ENCODE measurements at regions not wholly inside any gene's neighbourhood (a gene's known extent, or its start where the extent isn't known, plus 50 kb on each side); places are given as distances from the start of the nearest gene placed in this dataset.

DNA sequence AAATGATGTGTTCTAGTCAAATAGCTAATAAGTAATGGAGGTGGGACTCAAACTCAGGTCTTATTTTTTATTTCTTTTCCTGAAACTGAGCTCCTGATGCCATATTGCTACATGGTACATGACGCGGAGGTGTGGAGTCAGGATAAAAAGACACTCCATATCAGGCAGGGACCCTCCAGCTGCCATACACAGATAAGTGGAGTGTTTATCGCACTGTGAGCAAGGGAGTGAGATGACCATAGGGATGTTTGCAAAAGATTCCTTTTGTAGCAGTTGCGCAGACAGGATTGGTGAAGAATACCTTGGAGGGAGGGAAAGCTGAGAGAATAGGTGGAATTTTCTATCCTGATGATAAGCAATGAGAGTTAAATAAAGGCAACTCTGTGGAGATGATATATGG lies 657.2 kb downstream of the RNF144A start:
- no peak for DNase-seq (ENCODE audit: extremely low read depth in 1 of 2, low read depth in 1 of 2)

- no peak for DNase-seq (ENCODE audit: extremely low read depth in 1 of 2, low read depth in 1 of 2)
Observed at GRCh38 chr2:7577769-7578168, 660.6 kb downstream of the RNF144A start.

GRCh38 chr2:7584017-7584416 lies 666.8 kb downstream of the RNF144A start:
- DNase-seq (ENCODE audit: extremely low read depth in 1 of 2, low read depth in 1 of 2) = no peak

DNA sequence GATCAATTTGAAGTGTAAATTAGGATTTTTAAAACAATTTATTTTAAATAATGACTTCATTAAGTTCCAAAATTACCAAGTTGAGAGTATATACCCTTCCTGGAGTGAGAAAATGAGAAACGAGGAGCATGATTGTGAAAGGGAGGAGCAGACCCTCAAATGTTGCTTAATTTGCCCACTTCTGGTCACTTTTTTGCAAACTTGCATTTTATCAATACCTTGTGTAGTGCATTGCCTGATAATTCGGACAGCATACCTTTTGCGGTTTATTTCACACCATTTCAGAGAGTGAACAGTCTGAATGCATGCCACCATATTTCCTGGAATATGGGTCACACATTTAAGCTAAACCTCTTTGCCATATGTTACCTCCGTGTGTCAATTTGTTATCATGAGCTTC lies 669.7 kb downstream of the RNF144A start:
- DNase-seq (ENCODE audit: extremely low read depth in 1 of 2, low read depth in 1 of 2) = no peak

- DNase-seq (ENCODE audit: extremely low read depth in 1 of 2, low read depth in 1 of 2) = no peak
Observed at GRCh38 chr2:7588295-7588694, 671.1 kb downstream of the RNF144A start.

- no peak for DNase-seq (ENCODE audit: extremely low read depth in 1 of 2, low read depth in 1 of 2)
Observed at GRCh38 chr2:7592618-7593140, 675.5 kb downstream of the RNF144A start.

GRCh38 chr2:7593360-7593759 lies 676.1 kb downstream of the RNF144A start:
- DNase-seq (ENCODE audit: extremely low read depth in 1 of 2, low read depth in 1 of 2) = no peak

DNA sequence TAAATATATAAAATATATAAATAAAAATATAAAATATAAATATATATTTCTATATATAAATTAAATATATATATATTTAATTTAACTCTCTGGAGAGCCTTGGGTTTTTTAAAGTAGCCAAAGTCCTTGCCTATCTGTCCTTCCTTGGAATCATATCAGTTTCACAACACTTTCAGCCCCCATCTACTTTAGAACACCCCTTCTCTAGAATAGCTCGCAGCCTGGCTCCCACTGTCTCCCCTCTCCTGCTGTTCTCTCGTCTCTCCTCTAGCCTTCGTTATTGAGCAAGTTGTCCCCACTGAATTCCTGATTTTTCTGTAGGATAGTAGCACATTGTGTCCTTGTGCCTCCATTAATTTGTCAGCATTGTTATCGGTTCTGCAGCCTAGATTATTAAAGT lies 677.0 kb downstream of the RNF144A start:
- no peak for DNase-seq (ENCODE audit: extremely low read depth in 1 of 2, low read depth in 1 of 2)

DNA sequence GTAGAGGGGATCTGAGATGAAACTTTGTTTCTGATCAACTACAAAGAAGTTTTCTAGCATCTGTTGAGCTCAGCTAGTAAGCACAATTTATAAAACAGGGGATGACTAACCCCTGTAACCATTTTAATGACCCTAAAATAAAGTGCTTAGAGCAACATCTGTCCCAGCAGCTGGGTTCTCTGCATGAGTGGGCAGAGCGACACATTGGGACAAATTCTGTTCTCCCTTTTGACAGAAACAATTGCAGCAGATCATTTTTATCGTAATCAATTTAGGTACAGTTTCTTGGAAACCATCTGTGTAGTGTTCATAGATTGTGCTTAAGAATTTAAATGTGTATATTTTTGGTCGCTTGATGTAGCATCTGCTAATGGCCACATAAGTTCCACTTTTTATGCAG lies 678.0 kb downstream of the RNF144A start:
- DNase-seq (ENCODE audit: extremely low read depth in 1 of 2, low read depth in 1 of 2) = no peak

DNA sequence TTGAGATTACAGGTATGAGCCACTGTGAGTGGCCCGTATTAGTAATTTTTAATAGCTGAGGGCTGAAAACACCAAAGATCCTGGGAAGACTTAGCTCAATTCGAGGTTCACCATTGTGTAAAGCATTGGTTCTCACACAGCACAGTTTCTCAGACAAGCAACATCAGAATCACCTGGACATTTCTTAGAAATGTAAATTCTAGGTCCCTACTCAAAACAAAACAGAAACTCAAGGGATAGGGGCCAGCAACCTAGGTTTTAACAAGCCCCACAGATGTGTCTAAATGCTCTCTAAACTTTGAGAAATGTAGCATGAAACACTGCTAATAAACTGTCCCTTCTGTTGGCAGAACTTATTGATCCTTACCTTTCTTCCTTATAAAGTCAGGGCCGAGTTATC lies 681.2 kb downstream of the RNF144A start:
- no peak for DNase-seq (ENCODE audit: extremely low read depth in 1 of 2, low read depth in 1 of 2)

- DNase-seq (ENCODE audit: extremely low read depth in 1 of 2, low read depth in 1 of 2) = no peak
Observed at GRCh38 chr2:7599462-7600258, 682.4 kb downstream of the RNF144A start.

- DNase-seq (ENCODE audit: extremely low read depth in 1 of 2, low read depth in 1 of 2) = no peak
Observed at GRCh38 chr2:7601990-7602389, 684.8 kb downstream of the RNF144A start.

GRCh38 chr2:7604456-7604855 lies 687.2 kb downstream of the RNF144A start:
- DNase-seq (ENCODE audit: extremely low read depth in 1 of 2, low read depth in 1 of 2) = no peak

DNA sequence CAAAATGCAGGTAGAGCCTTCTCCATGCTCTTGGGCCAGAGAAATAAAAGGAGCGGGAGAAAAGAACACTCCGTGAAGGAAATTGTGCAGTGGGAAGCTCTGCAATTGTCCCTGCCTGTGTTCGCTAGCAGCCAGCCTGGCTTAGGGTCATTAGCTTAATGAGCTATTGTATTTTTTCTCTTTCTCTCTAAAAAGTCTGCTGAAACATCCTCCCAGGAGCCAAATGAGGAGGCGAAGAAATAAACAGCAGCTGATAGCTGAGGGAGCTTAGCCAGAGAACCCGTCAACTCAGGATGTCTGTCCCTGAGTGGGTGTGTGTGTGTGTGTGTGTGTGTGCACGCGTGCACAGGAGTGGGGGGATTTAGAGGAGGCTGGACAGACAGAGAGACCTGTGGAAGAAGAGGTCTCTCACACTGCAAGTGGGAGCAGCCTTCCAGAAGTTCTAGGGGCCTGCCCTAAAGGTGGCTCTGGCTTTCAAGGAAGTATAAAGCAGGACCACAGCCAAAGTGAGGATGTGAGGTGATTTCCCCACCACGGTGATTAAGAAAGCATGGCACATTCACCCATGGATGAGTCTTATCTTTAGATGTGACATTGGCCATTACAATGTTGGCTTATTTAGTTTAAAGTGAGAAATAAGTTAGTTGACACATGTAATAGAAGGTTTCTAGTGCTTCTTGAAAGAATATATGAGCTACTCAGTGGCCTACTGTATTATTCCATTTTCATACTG lies 690.4 kb downstream of the RNF144A start:
- no peak for DNase-seq (ENCODE audit: extremely low read depth in 1 of 2, low read depth in 1 of 2)

DNA sequence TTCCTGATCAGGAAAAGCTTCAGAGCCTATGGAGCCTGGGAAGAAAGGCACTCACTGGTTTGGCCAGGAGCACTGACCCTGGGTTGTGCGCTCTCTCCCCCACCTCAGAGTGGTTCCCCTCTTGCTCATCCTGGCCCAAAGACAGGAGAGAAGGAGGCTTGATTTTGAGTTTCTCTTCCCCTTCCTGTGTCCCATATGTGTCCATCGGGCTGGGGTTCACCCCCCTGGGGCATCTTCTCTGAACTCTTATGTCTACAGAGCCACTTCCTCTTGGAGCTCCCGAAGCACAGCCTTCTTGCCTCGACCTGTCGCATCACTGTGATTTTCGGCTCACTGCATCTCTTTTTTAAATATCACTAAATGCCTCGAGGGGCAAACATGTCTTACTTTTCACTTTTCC lies 692.3 kb downstream of the RNF144A start:
- no peak for DNase-seq (ENCODE audit: extremely low read depth in 1 of 2, low read depth in 1 of 2)

DNA sequence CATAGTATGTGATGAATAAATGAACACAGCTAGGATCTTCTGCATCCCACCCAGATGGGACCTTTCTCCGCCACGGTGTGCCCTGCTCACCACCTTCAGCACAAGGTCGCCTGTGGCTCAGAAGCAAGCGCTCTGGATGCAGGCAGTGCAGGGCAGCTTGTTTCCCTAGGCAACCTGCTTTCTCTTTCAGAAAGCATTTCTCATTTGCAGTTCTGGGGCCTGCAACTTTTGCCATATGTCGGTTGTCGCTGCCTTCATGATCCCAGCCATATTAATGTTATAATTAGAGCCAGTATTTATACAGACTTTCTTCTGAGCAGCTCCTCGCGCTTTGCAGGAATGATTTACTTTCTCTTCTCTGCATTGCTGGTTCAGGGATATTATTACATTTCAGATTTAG lies 692.8 kb downstream of the RNF144A start:
- no peak for DNase-seq (ENCODE audit: extremely low read depth in 1 of 2, low read depth in 1 of 2)

DNA sequence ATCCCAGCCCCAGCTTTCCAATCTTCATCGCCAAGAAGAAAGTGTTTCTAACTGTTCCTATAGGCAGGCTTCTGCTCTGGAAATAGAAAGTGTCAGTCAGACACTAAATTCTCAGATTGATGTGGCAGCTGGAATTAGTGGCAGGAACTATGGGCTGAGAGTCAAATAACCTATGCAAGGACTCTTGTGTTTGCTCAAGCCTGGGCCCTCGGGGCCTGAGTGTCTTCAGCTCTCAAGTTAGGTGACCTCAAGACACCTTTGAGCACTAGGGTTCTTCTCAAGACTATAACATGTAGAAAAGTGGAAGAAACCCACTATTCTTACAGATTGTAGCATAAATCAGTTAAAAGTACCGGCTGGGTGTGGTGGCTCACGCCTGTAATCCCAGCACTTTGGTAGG lies 694.5 kb downstream of the RNF144A start:
- no peak for DNase-seq (ENCODE audit: extremely low read depth in 1 of 2, low read depth in 1 of 2)

DNA sequence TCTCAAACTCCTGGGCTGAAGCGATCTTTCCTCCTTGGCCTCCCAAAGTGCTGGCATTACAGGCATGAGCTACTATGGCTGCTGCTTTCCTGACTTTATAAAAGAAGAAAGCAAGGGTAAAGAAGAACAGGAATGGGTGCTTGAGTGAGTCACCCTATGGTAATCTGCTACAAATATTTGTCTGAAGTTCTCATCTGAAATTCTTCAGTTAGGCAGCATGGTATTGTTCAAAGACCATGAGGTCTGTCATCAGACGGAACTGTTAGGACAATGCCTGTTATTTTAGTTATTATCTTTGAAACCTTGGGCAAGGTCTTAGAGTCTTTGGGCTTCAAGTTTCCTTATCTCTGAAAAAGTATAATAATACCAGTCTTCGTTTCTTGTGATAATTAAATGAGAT lies 695.8 kb downstream of the RNF144A start:
- no peak for DNase-seq (ENCODE audit: extremely low read depth in 1 of 2, low read depth in 1 of 2)

- DNase-seq (ENCODE audit: extremely low read depth in 1 of 2, low read depth in 1 of 2) = no peak
Observed at GRCh38 chr2:7613831-7614230, 696.6 kb downstream of the RNF144A start.

- DNase-seq (ENCODE audit: extremely low read depth in 1 of 2, low read depth in 1 of 2) = no peak
Observed at GRCh38 chr2:7618031-7618430, 700.8 kb downstream of the RNF144A start.

GRCh38 chr2:7619203-7619970 lies 702.2 kb downstream of the RNF144A start:
- no peak for DNase-seq (ENCODE audit: extremely low read depth in 1 of 2, low read depth in 1 of 2)
